NCI-H446 (cell line): ENCODE measurements at regions not wholly inside any gene's neighbourhood (a gene's known extent, or its start where the extent isn't known, plus 50 kb on each side); places are given as distances from the start of the nearest gene placed in this dataset.
"Not testable (repeated sequence)": the region's sequence is repeated elsewhere in the genome, so short reads cannot be mapped to it uniquely, and the experiment has no call there.

Experiments used
- DNase-seq, 2 experiments: peaks; one replicate each; lab custom pipeline; 2025; lab: John Stamatoyannopoulos, UW

DNA sequence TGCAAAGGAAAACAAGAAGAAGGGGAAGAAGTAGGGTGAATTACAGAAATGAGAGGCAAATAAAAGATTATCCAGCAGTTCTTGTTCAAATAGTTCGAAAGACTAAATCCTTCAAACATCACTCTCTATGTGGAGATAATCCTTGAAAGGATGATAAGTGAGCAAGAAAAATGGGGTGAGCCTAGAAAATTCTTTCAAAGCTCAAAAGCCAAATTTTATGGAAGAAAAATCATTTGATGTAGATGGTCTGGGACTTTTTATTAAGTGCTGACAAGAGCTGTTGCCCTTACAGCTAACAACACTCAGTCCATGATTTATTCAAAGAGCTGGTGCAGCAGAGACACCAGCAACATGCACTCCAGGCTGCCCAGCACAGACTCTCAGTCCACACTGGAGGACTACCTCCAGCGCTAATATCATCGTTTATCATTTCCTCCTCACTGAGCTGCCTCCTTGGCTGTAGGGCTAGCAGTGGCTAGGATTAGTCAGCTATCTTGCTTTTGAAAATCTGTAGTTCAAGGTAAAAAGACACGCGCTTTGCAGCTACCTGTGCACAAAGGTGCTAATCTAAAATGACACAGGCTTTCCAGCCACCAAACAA lies 264.8 kb upstream of the KIF2A start:
- DNase-seq = no peak

- no peak for DNase-seq
Measured at GRCh38 chr5:62042007-62042406, 264.0 kb upstream of the KIF2A start.

- DNase-seq = no peak
Measured at GRCh38 chr5:62043289-62044280, 262.4 kb upstream of the KIF2A start.

GRCh38 chr5:62044989-62045388 lies 261.0 kb upstream of the KIF2A start:
- DNase-seq = no peak

DNA sequence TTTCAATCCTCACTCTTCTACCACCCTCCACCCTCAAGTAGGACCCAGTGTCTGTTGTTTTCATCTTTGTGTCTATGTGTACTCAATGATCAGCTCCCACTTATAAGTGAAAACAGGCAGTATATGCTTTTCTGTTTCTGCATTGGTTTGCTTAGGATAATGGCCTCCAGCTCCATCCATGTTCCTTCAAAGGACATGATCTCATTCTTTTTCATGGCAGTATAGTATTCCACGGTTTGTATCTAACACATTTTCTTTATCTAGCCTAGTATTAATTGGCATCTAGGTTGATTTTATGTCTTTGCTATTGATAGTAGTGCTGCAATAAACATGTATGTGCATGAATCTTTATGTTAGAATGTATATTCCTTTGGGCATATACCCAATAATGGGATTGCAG lies 259.8 kb upstream of the KIF2A start:
- no peak for DNase-seq

- DNase-seq = no peak
Measured at GRCh38 chr5:62051747-62052146, 254.3 kb upstream of the KIF2A start.

DNA sequence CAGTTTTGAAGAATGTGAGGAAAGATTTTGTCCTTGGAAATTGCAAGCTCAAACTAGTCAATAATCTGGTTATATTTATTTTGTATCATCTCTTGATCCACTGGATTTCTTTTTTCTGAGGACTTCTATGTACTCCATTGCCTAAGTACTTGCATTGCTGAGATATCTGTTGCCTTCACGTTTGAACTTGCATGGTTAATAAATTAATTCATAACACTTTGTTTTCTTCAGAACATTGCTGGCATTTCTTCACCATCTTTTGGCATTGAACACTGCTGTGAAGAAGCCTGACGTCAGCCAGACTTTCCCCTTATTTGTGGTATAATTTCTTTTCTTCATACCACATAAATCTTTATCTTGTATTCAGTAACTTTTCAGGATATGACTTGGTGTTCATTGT lies 246.0 kb upstream of the KIF2A start:
- DNase-seq = no peak

- no peak for DNase-seq
Measured at GRCh38 chr5:62065050-62065449, 241.0 kb upstream of the KIF2A start.

DNA sequence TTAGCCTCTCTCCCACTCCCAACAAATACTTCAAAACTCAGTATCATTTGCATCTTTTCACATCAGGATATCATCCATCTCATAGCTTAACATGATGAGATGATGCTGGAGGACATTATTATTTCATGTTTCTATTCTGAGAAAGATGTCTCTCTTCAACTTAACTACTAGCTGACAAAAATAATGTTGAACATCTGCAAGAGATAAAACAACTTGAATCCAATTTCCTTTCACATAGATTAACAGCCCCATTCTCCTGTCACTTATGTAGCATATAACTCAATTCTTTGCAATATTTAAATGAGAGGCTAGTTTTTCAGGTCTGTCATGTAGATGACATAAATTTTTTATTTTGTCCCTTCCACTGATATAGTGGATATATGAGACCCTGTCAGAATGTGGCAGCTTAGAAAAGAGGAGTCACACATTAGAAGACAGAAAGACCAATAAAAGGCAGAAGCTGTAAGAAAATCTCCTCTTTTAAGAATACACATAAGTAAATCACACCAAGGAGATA lies 239.2 kb upstream of the KIF2A start:
- no peak for DNase-seq

- DNase-seq = no peak
Measured at GRCh38 chr5:62068554-62068953, 237.5 kb upstream of the KIF2A start.

GRCh38 chr5:62077387-62077786 lies 228.6 kb upstream of the KIF2A start:
- no peak for DNase-seq

DNA sequence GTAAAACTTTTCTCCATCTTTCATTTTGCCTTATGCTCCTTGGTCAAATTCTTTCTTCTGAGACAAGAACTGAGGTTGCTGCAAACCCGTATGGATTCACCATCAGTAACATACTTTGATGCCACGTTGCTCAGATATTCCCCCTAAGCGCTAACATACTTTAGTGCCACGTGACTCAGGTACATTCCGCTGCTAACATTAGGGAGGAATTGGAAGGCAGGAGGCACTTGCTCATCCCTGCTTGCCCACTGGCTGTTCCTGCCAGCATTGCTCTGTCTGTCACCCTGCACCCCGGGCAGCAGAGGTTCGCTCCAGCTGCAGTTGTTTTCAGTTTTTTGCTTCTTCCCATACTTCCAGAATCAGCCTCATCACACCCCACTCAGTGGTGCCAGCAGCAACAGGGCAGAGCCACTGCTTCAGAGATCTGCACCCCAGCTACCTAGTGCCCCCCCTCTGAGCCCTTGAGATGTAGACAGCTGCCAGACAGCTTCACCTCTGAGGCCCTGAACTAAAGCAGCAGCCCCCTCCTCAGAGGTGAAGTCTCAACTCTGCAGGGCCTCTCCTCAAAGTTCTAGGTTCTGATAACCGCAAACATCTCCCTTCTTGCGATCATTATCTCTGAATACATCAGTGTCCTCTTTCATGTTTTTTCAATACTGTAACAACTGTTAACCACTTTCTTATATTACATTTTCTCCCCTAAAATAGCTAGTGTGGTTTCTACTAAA lies 228.0 kb upstream of the KIF2A start:
- DNase-seq = no peak

DNA sequence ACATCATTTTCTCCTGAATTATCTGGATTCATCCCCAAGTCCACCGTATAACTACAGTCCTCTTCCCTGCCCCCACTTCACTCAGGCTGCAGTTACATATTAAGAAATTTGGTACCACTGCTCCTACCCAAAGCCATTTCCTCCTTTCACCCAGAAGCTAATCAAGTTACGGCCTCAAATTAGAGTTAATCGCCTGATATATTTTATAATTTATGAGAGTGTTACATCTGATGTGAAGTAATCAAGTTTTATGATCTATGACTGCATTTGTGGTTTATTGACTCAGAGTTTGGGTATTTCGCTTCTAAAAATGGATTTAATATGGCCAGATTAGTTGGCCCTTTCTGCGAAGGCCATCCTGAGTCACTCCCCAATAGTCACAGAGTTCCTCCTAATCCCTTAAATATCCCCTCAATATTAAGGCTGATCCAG lies 223.6 kb upstream of the KIF2A start:
- DNase-seq = no peak

- no peak for DNase-seq
Measured at GRCh38 chr5:62083247-62083646, 222.8 kb upstream of the KIF2A start.

- no peak for DNase-seq
Measured at GRCh38 chr5:62083661-62084060, 222.3 kb upstream of the KIF2A start.

- no peak for DNase-seq
Measured at GRCh38 chr5:62084391-62084790, 221.6 kb upstream of the KIF2A start.

- DNase-seq = no peak
Measured at GRCh38 chr5:62090953-62091352, 215.1 kb upstream of the KIF2A start.

GRCh38 chr5:62093411-62093810 lies 212.6 kb upstream of the KIF2A start:
- DNase-seq = no peak

DNA sequence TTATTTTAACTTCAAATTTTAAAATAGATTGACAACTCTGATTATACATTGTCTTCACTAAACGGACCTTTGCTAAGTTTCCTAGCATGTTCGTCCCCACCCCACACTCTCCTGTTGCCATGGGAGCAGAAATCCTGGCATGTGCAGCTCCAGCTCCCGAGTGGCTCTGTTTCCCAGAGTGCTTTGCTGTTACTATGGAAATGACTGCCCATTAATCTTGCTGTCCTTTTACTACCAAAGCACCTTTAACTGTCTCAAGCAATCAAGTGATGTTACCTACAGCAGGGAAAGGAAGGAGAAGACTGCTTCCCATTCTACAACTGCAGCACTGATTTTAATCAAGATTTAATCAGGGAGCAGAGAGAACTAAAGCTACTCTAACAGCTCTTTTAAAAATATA lies 212.0 kb upstream of the KIF2A start:
- peak in 1 of 2 experiments; percentile 16 for DNase-seq

DNA sequence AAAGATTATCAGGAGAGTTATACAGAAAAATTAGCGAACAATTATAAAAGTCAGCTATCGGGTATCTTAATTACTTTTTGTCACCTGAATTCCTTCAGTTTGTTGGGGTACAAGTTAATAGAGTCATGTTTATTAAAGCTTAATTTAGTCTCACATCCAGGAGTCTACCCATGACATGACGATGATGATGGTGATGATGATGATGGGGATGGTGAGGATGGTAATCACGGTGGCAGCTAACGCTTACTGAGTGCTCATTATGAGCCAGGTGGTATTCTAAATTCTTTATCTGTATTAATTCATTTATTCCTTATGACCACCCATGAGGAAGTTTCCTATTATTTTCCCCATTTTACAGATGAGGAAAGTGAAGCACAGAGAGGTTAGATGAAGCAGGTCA lies 208.6 kb upstream of the KIF2A start:
- no peak for DNase-seq

- no peak for DNase-seq
Measured at GRCh38 chr5:62100201-62100600, 205.8 kb upstream of the KIF2A start.

DNA sequence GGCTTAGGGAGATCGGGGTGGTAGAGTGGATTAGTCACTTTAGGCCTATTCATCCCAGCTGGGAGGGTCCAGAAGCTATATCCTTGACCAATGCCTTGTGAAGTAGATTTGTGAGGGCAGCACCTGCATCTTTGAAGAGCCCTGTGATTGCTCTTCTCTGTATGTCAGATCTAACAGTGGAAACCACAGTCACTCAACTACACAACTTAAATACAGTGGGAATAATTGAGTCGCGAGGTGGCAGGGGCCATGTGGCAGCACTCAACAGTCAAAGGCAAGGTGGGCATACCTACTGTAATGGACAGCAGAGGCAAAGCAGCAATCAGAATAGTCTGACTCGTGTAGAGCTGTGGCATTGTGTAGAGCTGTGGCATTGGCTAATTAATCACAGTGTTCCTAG lies 202.1 kb upstream of the KIF2A start:
- DNase-seq = not testable (repeated sequence)
